Keratinocyte (primary cell): ENCODE measurements at regions not wholly inside any gene's neighbourhood (a gene's known extent, or its start where the extent isn't known, plus 50 kb on each side); places are given as distances from the start of the nearest gene placed in this dataset.

Source experiments
- DNase-seq: peaks from one replicate; pipeline ENCODE4 v3.0.0-alpha.2; 2011; ENCODE audit warnings: low read depth, missing footprints, low spot score
- FAIRE-seq: peaks from 2 replicates; lab custom pipeline; 2011; peaks lifted over from hg19 to GRCh38; lab: Jason Lieb, UNC
- H2AFZ ChIP-seq: 2 replicates; pipeline ENCODE4 v1.6.0; 2012; ENCODE audit warnings: low read length, control low read depth, inconsistent platforms; ENCODE audit not compliant: control insufficient read depth
- H3K27ac ChIP-seq: 2 replicates; pipeline ENCODE4 v1.5.1; 2011; ENCODE audit warnings: low read length; ENCODE audit not compliant: control insufficient read depth, insufficient read depth
- H3K27me3 ChIP-seq: 3 replicates; pipeline ENCODE4 v1.6.0; 2011; ENCODE audit warnings: low read length; ENCODE audit not compliant: control insufficient read depth, insufficient read depth; ENCODE audit errors: extremely low read depth
- H3K36me3 ChIP-seq, 2 experiments: 2 replicates in 1 of 2; 3 replicates in 1 of 2; pipeline ENCODE4 v1.5.1; 2011; ENCODE audit warnings: low read length in 2 of 2, mild to moderate bottlenecking in 1 of 2; ENCODE audit not compliant: control insufficient read depth in 2 of 2, insufficient read depth in 2 of 2; ENCODE audit errors: extremely low read depth in 1 of 2
- H3K4me1 ChIP-seq: 3 replicates; pipeline ENCODE4 v1.5.1; 2011; ENCODE audit warnings: low read length; ENCODE audit not compliant: control insufficient read depth, insufficient read depth; ENCODE audit errors: extremely low read depth
- H3K4me2 ChIP-seq: 3 replicates; pipeline ENCODE4 v1.6.0; 2011; ENCODE audit warnings: low read depth, low read length; ENCODE audit not compliant: control insufficient read depth, insufficient read depth; ENCODE audit errors: extremely low read depth
- H3K4me3 ChIP-seq, 3 experiments: fragments of 200-600 bp in 1 of 3; sonication (generic) in 1 of 3; 2 replicates in 2 of 3; 3 replicates in 1 of 3; pipeline ENCODE4 v1.5.1; 2011 to 2016; ENCODE audit warnings: low read length in 3 of 3, mild to moderate bottlenecking in 3 of 3, control low read depth in 2 of 3, inconsistent platforms in 1 of 3, low read depth in 1 of 3, mixed read lengths in 1 of 3, mixed run types in 1 of 3, moderate library complexity in 1 of 3; ENCODE audit not compliant: control insufficient read depth in 2 of 3, insufficient read depth in 2 of 3; ENCODE audit errors: extremely low read depth in 1 of 3
- H3K79me2 ChIP-seq: 2 replicates; pipeline ENCODE4 v1.6.0; 2012; ENCODE audit warnings: low read length; ENCODE audit not compliant: control insufficient read depth, insufficient read depth
- H3K9ac ChIP-seq: 3 replicates; pipeline ENCODE4 v1.6.0; 2011; ENCODE audit warnings: low read length; ENCODE audit not compliant: control insufficient read depth, insufficient read depth; ENCODE audit errors: extremely low read depth
- H3K9me1 ChIP-seq: 3 replicates; pipeline ENCODE4 v1.6.0; 2011; ENCODE audit warnings: low read length; ENCODE audit not compliant: control insufficient read depth, insufficient read depth; ENCODE audit errors: extremely low read depth
- H3K9me3 ChIP-seq: 2 replicates; pipeline ENCODE4 v1.5.1; 2012; ENCODE audit warnings: low read depth, low read length; ENCODE audit not compliant: control insufficient read depth
- H4K20me1 ChIP-seq: 3 replicates; pipeline ENCODE4 v1.6.0; 2011; ENCODE audit warnings: low read length; ENCODE audit not compliant: control insufficient read depth, insufficient read depth; ENCODE audit errors: extremely low read depth
- CTCF ChIP-seq, 3 experiments: IDR thresholded peaks in 1 of 3; conservative IDR thresholded peaks in 1 of 3; optimal IDR thresholded peaks in 1 of 3; 2 replicates in 2 of 3; 3 replicates in 1 of 3; pipeline versions ENCODE3 to v1.5.1; 2011; ENCODE audit warnings: low read length in 3 of 3, mild to moderate bottlenecking in 3 of 3, moderate library complexity in 2 of 3, control low read depth in 1 of 3, inconsistent platforms in 1 of 3; ENCODE audit not compliant: insufficient read depth in 2 of 3; ENCODE audit errors: extremely low read depth in 1 of 3
- EZH2 ChIP-seq: IDR thresholded peaks from one replicate; pipeline ENCODE4 v1.6.1; 2012; ENCODE audit warnings: inconsistent platforms, mild to moderate bottlenecking, low read length, moderate library complexity
- dilution Hi-C: fragments of 300-500 bp; cut with MboI; formaldehyde crosslinking; loops from one replicate; pipeline ENCODE4 v1.7.0; 2020; ENCODE audit warnings: low sequenced_read_pairs; ENCODE audit not compliant: extremely low pct_ligation_motif_present

GRCh38 chr1:217342105-217342504 is 288.8 kb downstream of the GPATCH2 start:
- no peaks in the 10 kb centered on the region for H3K9me1 ChIP-seq
- no peak overlapping the region for H2AFZ ChIP-seq
- H3K27me3 ChIP-seq, result no peaks in the 10 kb centered on the region
- H3K9me3 ChIP-seq, result no peaks in the 10 kb centered on the region
- dilution Hi-C loops, result no loop called here
- H3K79me2 ChIP-seq, result no peaks in the 10 kb centered on the region
- H3K4me3 ChIP-seq, result no peak overlapping the region
- TF ChIP-seq CTCF (optimal IDR thresholded peaks at IDR 0.05 in 1 of 3, IDR thresholded peaks at IDR 0.05 in 1 of 3, conservative IDR thresholded peaks at IDR 0.05 in 1 of 3; ENCODE audit: extremely low read depth in 1 of 3, insufficient read depth in 2 of 3, low read length in 3 of 3), result no peak
- TF ChIP-seq EZH2, result no peak
- FAIRE-seq (no peak), DNase-seq (no peak)
- H3K36me3 ChIP-seq, result no peaks in the 10 kb centered on the region
- no peak overlapping the region for H3K4me2 ChIP-seq
- H4K20me1 ChIP-seq, result no peaks in the 10 kb centered on the region
- no peak overlapping the region for H3K27ac ChIP-seq
- H3K4me1 ChIP-seq, result no peaks in the 10 kb centered on the region
- H3K9ac ChIP-seq, result no peak overlapping the region

- TF ChIP-seq CTCF (optimal IDR thresholded peaks at IDR 0.05 in 1 of 3, IDR thresholded peaks at IDR 0.05 in 1 of 3, conservative IDR thresholded peaks at IDR 0.05 in 1 of 3; ENCODE audit: extremely low read depth in 1 of 3, insufficient read depth in 2 of 3, low read length in 3 of 3) (no peak), EZH2 (no peak)
- no peaks in the 10 kb centered on the region for H3K9me3 ChIP-seq
- no peak overlapping the region for H2AFZ ChIP-seq
- H3K27ac ChIP-seq, result no peak overlapping the region
- no peak overlapping the region for H3K4me2 ChIP-seq
- H3K79me2 ChIP-seq, result no peaks in the 10 kb centered on the region
- no peak overlapping the region for H3K9ac ChIP-seq
- no peaks in the 10 kb centered on the region for H3K36me3 ChIP-seq
- no peaks in the 10 kb centered on the region for H3K27me3 ChIP-seq
- H4K20me1 ChIP-seq, result no peaks in the 10 kb centered on the region
- H3K4me1 ChIP-seq, result no peaks in the 10 kb centered on the region
- FAIRE-seq (no peak), DNase-seq (no peak)
- dilution Hi-C loops, result no loop called here
- no peak overlapping the region for H3K4me3 ChIP-seq
- H3K9me1 ChIP-seq, result no peaks in the 10 kb centered on the region
These were observed 294.2 kb downstream of the GPATCH2 start for GRCh38 chr1:217336724-217337123.
